MV-4-11 (cell line): ENCODE measurements at regions not wholly inside any gene's neighbourhood (a gene's known extent, or its start where the extent isn't known, plus 50 kb on each side); places are given as distances from the start of the nearest gene placed in this dataset.

Source experiments
- DNase-seq: peaks from one replicate; lab custom pipeline; 2025; lab: John Stamatoyannopoulos, UW

DNA sequence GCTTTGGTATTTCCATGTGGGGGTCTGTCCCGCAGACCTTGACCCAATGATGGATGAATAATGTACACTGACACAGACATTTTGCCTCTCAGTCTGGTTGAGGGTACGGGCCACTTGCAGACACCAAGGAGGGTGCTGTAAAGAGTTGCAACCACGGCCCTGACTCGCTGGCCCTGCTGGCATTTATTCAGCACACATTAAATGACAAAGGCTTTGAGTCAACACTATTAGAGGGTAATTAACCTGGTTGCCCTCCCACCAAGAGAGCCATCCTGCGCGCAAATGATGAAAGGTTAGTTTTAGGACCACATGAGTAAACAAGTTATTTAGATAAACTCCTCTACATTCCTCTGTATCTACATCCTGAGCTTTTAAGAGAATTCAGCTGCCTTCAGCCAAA, 308.9 kb upstream of the MMS22L start:
- no peak for DNase-seq

DNA sequence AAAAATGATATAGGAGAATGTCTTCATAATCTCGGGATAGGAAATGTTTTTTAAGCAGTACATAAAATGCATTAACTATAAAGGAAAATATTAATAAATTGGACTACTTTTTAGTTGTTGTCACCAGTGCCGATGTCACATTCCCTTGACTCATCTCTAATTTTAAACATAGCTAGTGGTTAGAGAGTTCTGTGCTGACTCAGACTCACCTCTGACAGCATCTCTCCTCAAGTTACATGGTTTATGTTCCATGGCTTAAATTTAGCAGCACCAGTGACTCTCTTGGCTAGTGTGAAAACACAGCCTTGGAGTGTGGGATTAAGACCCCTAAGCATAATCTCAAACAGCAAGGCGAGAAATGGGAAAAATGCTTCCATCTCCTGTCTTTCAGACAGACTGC, 311.8 kb upstream of the MMS22L start:
- DNase-seq, result no peak

DNA sequence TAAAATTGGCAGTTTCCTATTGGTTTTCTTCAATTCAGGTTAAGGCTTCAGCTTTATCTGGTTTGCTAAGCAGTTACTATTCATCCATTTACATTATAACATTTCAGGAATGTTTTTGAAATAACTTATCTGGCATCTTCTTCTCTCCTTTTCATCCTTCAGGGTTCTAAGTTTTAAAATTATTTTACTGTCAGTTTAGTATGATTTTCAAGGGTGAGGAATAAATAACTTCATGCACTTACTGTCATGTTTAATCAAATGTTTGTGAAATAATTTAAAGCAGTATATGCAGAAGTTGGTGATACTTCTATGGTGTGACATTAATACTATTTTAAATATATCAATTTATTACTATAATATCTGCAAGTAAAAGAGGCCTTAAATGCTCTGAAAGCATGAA, 338.1 kb upstream of the MMS22L start:
- DNase-seq, result no peak

DNA sequence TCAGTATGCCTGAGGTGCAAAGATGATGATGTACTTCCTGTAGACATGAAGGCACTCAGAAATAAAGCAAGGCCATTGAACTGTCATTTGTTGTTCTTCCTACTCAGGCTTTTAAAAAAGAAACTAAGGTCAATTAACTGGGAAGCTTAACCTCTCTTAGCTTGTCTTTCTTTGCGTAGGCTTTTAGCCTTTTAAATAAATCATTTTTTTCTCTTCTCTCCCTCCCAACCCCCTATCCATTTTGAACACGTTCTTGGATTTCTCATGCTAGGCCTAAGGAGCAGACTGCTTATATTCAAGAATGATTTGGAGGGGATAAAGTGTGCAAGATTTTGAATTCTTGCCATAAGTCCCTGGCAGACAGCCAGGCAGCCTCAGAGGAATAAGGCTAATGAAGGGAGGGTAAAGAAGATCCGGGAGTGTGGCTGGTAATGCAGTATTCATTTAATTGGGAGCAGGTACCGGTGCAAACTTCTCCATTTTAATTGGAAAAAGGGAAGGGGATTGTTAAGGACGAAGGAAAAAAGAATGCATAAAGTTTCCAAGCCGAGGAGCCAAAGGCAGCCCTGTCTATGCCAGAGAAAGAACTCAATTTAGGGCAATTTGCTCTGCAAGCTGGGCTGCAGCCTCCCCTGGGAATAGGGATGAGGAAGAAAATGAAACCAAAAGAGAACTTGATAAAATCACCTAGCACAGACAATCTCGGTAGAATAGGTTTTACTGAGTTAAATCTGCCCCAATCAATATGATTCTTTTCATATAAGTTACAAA, 343.8 kb upstream of the MMS22L start:
- no peak for DNase-seq

DNA sequence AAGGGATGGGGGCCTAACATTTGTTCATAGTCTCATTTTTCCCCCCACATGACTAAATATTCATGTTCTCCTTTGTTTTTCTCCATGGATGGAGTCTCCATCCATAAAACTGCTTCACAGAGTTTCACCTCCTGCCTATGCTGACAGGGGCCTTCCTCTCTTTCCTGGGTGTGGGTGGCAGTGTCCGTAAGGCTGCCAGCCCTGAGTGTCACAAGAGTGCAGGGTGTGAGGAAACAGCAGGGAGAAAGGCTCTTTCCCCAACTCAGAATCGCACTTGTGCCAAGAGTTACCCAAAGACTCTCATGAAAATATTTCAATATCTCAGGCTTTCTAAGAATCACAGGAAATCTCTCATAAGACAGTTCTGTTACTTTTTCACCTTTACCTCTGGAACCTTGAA, 346.2 kb upstream of the MMS22L start:
- DNase-seq, result no peak

DNA sequence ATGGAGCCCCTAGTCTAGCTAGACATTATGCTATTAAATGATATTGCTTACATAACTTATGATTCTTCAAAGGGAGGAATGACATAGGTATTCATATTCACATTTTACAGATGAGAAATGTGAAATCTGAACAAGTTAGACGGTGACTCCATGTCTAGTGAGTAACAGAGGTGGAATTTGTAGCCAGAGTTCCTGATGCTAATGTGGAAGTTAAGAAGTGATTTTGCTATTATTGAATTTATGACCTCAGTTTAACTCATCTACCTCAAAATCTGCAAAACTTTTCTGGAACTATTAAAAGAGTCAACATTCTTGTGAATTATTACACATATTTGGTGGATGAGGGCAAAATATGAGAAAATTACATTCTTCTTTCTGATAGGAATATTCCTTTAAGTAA, 347.6 kb upstream of the MMS22L start:
- DNase-seq, result no peak

DNA sequence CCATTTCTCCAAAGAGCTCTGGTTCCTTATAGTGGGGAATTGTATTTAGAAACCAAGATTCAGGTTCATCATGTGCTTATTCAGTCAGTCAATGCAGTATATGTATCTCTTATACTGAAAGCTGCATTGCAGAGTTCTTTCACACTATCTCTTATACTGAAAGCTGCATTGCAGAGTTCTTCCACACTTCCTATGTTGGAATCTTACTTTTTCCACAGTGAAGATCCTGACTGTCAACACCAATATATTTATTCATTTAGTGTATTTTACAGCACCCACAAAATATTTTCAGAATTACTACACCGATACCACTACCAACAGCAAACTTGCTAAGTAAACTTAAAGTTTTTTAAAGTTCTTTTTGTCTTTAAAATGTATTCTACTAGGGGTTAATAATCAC, 349.3 kb upstream of the MMS22L start:
- DNase-seq, result no peak

DNA sequence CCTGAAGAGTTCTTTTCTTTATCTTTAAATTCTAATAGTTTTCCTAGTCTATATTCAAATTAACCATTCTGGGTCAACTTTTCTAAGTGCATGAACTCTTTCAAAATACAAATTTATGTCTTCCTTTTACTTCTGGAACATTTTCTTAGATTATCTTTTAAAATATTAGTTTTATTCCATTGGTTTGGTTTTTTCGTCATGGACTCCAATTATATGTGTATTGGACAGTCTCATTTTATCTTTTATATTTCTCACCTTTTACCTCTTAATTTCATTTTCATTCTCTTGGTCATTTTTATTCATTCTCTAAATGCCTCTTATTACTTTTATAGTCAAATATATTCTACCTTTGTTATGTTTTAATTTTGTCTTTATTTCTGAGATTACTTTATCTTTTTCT, 356.7 kb upstream of the MMS22L start:
- DNase-seq, result no peak

DNA sequence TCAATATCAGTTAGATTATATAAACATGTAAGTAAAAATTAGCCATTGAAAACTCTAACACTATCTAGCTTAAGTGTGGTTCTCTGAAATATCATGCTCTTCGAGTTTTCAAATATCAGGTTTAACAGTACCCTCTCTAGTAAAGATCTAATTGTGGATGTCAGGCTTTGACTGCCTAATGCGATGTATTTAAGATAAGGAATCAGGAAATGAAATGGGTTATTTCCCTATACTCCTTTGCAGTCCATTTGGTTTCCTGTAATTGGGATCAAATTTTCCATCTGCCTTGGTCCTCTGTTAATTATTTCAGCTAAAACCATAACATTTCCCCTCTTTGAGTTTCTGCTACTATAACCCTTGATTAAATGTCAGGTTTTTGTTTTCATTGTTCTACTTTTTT, 361.3 kb upstream of the MMS22L start:
- no peak for DNase-seq

DNA sequence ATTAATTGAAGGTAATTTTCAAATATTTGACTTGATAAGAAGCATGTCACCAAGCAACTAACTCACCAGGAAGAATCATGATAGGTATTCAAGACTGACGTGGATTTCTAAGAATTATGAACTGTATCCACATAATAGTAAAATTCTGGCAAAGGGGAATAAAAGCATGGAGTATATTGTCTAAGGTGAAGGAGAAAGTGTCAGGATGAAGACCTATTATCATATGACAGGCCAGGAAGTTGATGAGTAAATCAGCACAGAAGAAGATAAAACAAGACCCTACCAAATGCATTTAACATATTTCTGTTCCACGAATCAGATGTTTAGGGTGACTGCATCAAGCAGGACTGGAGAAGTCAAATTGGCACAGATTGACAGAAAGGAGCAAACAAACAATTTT, 362.7 kb upstream of the MMS22L start:
- DNase-seq, result no peak

DNA sequence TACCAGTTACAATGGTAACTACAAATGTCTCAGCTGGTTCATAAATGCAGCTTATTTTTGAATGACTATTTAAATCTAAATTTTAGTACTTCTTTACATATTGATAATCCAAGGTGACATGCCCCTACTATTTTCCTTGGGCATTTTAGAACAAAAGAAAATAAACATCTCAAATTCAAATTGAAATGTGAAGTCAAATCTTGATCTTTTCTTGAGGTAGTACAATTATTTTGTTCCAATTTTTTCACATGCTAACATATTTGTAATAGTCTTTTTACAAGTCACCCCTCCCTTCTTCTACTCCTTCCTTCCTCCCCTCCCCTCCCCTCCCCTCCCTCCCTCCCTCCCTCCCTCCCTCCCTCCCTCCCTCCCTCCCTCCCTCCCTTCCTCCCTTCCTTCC, 370.1 kb upstream of the MMS22L start:
- no peak for DNase-seq

DNA sequence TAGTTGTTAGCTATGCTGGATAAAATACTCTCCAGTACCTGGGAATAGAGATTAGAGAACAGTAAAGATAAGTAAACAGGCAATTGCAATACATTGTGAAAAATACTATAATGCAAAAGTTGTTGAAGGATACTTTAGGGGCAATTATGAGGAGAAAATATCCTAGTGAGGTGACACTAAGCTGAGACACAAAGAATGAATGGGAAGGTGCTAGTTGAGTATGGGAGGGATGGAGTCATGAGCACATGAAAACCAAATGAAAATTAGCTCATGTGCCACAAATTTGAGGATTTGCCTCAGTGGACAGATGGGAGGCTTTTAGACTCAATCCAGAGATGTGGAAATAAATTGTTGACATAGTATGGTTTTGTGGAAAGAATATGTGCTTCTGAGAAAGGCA, 370.5 kb upstream of the MMS22L start:
- DNase-seq, result no peak

DNA sequence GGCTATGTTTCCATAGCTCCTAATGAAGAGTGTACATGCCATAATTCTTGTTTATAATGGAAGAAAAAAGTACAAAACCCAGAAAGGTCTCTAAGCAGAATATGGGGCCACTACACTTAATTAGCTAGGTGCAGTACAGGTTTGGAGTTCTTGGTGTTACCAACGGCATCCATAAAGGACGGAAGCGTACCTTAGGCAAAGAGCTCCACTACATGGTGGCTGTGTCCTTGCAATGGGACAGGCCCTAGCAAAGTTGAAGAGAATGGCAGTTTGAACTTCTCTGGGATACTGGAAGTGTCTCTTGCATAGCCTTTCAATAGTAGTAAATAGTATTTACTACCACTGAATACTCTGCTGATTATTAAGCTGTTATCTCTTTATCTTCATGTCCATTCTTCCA, 371.7 kb upstream of the MMS22L start:
- DNase-seq, result no peak

DNA sequence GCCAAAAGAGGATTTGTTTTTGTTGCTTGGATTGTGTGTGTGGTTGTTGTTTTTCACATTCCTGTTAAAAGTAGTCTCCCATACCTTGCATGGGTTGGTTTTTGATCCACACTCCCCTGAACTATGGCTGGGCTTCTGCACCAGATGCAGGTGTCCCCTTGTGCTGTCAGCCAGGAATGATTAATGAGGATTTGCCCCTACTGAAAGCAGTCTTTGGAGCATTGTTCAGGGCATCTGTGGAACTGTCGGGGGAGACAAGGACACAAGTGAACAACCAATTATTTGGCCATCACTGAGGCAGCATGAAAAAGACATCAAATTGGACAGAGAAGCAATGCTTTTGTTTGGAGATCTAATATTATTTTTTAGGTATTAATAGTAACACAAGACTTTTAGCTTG, 373.2 kb upstream of the MMS22L start:
- no peak for DNase-seq

DNA sequence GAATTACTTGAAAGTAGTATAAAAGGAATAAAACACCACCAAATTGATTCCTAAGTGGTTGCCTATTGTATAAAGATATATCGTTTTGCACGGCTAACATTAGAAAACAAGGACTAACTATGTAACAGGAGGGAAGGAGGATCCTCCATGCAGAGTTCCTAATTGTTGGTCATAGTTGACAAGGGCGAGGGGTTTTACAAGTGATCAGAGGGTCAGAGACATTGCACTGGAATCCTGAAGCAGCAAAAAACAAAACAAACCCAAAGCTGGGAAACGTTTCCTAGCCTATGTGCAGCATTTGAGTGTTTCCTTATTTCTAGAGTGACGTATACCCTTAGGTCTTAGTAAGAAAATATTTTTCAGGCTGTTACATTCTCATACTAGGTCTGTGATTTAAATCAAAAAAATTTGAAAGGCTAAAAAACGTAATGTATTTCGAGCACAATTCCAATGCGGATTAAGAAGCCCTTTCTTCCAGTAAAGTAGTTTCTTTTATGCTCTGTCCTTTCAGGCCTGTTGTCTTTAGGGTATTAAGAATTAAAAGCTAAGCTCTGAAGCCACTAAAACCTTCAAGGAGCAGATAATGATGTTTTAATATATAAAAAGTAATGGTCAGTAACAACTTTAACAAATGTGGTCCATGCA, 373.8 kb upstream of the MMS22L start:
- no peak for DNase-seq

DNA sequence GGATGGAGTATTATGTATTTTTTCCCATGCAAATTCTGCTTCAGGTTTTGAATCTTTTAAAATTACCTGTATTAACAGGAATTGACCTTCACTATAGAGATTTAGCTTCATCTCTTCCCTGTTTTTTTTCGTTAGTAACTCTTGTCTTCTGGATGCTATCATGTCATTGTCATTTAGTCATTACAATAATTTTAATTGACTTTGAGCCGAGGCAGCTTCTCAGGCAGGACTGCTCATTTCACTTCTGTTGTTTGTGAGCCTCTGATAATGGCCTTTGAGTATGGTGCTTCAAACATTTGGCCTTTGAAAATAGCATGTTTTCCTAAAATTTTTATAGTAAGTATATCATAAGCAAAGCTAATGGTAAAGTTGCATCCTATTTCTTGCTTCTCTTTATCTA, 375.1 kb upstream of the MMS22L start:
- no peak for DNase-seq

DNA sequence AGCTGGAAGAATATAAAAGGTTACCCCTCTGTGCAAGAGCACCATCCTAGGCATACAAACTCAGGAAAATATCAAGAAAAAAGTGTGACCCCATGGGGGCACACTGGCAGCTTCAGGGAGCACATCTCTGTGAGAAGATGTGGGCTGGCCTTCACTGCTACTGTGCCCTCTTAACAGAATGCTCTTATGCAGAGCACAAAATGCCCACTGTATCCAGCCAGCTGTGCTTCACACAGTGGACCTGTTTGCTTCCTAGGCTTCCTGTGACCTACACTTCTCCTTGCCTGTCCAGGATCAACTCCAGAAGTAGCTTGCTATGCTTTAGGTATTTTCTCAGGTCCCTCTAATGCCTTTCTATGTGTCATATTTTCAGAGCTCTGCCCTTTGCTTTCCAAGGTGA, 380.2 kb upstream of the MMS22L start:
- no peak for DNase-seq

DNA sequence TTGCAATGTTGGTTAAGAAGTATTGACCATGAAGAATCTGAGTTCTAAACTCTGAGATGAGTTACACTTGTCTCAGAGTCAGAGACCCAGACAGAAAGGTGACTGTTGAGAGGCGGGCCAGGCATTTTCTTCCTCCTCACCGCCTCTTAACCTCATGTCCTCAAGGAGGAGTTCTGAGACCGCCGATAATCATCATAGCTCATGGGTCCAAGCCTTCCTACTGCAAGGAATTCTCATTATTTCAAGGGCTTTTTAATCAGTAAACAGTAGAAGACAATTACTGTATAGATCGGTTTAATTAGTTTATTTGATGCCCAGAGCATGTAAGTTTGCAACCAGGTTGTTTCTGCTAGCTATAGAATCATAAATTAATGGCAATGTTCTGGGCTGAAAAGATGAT, 382.4 kb upstream of the MMS22L start:
- DNase-seq, result no peak

DNA sequence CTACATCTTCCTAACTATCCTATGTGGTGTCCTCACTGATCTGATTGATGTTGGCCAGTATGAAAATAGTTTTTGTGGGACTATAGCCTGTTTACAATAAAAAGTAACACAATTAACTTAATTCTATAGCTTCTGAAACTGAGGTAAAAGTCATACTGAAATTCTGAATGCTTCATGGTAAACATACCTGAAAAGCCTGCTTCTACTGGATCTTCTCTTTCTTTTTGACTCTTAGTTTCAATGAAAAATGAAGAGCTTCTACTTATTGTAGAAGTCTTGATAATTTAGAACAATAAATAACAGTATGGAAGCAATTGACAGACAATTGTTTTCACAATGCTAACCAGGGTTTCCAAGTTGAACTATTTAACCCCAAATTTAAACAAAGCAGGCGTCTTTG, 383.9 kb upstream of the MMS22L start:
- DNase-seq, result no peak

DNA sequence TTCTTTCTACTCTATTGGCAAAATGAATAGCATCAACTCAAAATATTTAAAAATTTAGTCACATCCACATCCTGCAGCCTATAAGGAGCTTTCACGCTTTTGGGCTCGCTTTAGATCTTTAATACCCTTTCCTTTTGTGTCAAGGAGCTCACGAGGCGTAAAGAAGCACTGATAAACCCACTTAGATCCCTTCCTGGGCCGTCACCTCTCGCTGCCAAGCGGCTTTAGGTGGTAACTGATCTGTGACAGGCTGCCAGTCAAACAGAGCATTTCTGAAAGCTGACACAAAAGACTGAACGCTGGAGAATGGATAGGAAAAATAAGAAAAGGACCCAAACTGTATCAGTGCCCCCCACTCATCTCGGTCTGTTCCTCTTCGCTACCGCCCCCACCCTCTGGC, 385.7 kb upstream of the MMS22L start:
- DNase-seq, result no peak

DNA sequence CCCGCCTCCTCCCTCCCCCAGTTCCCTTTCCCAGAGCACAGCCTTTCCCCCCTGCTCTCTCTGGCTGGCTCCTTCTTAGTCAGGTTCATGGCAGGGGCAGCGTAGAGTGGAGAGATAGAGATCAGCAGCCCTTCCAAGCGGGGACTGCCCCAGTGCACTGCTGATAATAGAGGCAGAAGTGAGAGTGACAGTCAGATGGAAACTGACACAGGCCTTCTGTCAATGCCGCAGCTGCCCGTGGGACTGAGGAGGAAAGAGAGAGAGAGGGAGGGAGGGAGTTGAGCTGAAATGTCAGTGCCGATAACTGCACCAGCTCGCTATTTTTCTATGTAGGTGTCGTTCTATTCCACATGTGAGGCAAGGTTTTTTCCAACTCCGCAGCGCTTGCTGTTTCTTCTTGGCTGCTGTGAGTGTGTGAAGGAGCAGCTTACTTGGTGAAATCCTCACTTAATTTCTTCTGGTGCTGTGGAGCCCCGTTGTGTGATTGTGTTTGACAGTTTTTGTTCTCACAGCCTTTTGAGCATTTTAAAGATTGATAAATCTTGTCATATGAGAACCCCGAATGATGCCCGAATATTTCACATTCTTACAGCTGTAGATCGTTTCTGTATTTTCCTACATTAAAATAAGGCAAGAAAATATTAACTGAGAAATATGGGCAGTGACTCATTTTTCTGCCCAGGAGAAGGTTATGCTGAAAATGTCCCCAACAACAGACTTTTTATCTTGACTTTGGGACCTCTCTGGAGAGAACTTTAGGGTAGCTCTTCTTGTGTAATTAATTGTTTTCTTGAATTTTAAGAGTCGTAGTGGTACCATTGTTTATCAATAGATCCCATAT, 386.4 kb upstream of the MMS22L start:
- DNase-seq, result peak; percentile 19

DNA sequence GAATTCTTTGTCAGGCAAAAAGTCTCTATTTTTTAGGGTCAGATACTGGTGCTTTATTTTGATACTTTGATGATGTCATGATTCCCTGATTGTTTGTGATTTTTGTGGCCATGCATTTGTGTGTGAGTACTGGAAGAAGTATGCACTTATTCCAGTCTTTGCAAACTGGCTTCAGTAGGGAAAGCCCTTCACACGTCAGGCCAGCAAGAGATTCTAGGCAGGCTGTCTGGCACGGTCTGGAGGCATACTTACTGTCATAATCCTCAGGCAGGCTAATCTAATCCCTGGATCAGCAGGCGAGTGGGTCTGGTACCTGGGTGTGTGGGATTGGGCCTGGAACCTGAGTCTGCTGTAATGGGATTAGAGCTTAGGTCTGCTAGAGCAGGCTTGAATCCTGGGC, 391.8 kb upstream of the MMS22L start:
- no peak for DNase-seq

DNA sequence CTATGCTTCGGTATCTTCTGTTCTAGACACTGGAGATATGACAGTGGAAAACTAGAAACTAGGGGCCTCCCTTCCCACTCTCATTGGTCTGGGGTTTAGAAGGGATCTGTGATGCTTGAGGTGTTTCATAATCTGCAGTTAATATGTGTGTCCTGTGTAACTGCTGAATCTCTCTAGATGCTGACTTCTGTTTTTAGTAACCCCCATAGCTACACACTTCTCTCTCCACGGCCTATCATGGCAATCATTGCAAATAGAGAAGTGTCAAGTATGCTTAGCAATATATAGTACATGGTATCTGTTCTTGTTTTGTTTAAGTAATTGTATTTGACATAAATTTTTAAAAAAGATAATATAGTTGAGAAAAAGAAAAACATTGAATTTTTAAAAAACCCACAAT, 394.6 kb upstream of the MMS22L start:
- DNase-seq, result peak; percentile 20
